ENCODE measurements at regions not wholly inside any gene's neighbourhood (a gene's known extent, or its start where the extent isn't known, plus 50 kb on each side); places are given as distances from the start of the nearest gene placed in this dataset.

- no peaks in the 10 kb centered on the region for H3F3A ChIP-seq (ENCODE audit: insufficient read depth, low read length, poor library complexity, severe bottlenecking)
- H3K9me3 ChIP-seq (ENCODE audit: low read length): no peaks in the 10 kb centered on the region
- H3K4me2 ChIP-seq (ENCODE audit: low read length): no peak overlapping the region
- H3K4me3 ChIP-seq (ENCODE audit: low read length): no peak overlapping the region
- H4K20me1 ChIP-seq (ENCODE audit: insufficient read depth): no peaks in the 10 kb centered on the region
- H2AFZ ChIP-seq (ENCODE audit: low read depth, low read length): no peak overlapping the region
- H3K36me3 ChIP-seq (ENCODE audit: insufficient read depth, low read length): no peaks in the 10 kb centered on the region
- TF ChIP-seq, protein P1, sequence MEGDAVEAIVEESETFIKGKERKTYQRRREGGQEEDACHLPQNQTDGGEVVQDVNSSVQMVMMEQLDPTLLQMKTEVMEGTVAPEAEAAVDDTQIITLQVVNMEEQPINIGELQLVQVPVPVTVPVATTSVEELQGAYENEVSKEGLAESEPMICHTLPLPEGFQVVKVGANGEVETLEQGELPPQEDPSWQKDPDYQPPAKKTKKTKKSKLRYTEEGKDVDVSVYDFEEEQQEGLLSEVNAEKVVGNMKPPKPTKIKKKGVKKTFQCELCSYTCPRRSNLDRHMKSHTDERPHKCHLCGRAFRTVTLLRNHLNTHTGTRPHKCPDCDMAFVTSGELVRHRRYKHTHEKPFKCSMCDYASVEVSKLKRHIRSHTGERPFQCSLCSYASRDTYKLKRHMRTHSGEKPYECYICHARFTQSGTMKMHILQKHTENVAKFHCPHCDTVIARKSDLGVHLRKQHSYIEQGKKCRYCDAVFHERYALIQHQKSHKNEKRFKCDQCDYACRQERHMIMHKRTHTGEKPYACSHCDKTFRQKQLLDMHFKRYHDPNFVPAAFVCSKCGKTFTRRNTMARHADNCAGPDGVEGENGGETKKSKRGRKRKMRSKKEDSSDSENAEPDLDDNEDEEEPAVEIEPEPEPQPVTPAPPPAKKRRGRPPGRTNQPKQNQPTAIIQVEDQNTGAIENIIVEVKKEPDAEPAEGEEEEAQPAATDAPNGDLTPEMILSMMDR (IDR thresholded peaks at IDR 0.05; ENCODE audit: poor library complexity, severe bottlenecking): no peak
- TF ChIP-seq SMC3 (conservative IDR thresholded peaks at IDR 0.05; ENCODE audit: poor library complexity): no peak
- TF ChIP-seq RAD21 (conservative IDR thresholded peaks at IDR 0.05): no peak
- H3K9ac ChIP-seq (ENCODE audit: low read length): no peak overlapping the region
- H3K79me2 ChIP-seq (replicated peaks; ENCODE audit: insufficient read depth, low read length): no peaks in the 10 kb centered on the region
- no peaks in the 10 kb centered on the region for H3K27me3 ChIP-seq (ENCODE audit: insufficient read depth, low read depth, low read length)
- no peaks in the 10 kb centered on the region for H3K9me2 ChIP-seq (ENCODE audit: insufficient read depth, low read length)
- no peak overlapping the region for H3K27ac ChIP-seq (ENCODE audit: low read length)
These were observed 87.4 kb upstream of the FAM20C start for GRCh38 chr7:105002-105401.

DNA sequence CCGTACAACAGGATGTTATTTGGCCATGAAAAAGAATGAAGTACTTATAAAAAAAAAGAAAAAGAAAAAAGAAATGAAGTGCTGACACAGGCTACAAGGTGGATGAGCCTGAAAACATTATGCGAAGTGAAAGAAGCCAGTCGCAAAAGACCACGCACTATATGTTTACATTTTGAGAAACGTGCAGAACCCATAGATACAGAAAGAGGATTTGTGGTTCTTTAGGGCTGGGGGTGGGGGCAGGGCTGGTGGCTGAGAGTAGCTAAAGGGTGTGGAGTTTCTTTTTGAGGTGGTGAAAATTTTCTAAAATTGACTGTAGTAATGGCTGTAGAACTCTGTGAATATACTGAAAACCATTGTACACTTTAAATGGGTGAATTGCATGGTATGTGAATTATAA lies 86.0 kb upstream of the FAM20C start:
- TF ChIP-seq, protein P1 (IDR thresholded peaks at IDR 0.05; ENCODE audit: poor library complexity, severe bottlenecking): no peak
- TF ChIP-seq MXI1 (conservative IDR thresholded peaks at IDR 0.05; ENCODE audit: poor library complexity, severe bottlenecking) (no peak), EZH2 (IDR thresholded peaks at IDR 0.05; ENCODE audit: borderline replicate concordance, insufficient read depth, low read length, poor library complexity, severe bottlenecking) (no peak)
- TF ChIP-seq, protein P2, sequence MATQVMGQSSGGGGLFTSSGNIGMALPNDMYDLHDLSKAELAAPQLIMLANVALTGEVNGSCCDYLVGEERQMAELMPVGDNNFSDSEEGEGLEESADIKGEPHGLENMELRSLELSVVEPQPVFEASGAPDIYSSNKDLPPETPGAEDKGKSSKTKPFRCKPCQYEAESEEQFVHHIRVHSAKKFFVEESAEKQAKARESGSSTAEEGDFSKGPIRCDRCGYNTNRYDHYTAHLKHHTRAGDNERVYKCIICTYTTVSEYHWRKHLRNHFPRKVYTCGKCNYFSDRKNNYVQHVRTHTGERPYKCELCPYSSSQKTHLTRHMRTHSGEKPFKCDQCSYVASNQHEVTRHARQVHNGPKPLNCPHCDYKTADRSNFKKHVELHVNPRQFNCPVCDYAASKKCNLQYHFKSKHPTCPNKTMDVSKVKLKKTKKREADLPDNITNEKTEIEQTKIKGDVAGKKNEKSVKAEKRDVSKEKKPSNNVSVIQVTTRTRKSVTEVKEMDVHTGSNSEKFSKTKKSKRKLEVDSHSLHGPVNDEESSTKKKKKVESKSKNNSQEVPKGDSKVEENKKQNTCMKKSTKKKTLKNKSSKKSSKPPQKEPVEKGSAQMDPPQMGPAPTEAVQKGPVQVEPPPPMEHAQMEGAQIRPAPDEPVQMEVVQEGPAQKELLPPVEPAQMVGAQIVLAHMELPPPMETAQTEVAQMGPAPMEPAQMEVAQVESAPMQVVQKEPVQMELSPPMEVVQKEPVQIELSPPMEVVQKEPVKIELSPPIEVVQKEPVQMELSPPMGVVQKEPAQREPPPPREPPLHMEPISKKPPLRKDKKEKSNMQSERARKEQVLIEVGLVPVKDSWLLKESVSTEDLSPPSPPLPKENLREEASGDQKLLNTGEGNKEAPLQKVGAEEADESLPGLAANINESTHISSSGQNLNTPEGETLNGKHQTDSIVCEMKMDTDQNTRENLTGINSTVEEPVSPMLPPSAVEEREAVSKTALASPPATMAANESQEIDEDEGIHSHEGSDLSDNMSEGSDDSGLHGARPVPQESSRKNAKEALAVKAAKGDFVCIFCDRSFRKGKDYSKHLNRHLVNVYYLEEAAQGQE (IDR thresholded peaks at IDR 0.05; ENCODE audit: borderline replicate concordance): no peak
- Histone ChIP-seq H3K4me2 (ENCODE audit: low read length) (no peak overlapping the region), H4K20me1 (ENCODE audit: insufficient read depth) (no peaks in the 10 kb centered on the region), H3K9me2 (ENCODE audit: insufficient read depth, low read length) (no peaks in the 10 kb centered on the region), H3K79me2 (replicated peaks; ENCODE audit: insufficient read depth, low read length) (no peaks in the 10 kb centered on the region), H3K36me3 (ENCODE audit: insufficient read depth, low read length) (no peaks in the 10 kb centered on the region), H3K4me3 (ENCODE audit: low read length) (no peak overlapping the region), H3K9ac (ENCODE audit: low read length) (no peak overlapping the region), H3K27me3 (ENCODE audit: insufficient read depth, low read depth, low read length) (no peaks in the 10 kb centered on the region), H3K9me3 (ENCODE audit: low read length) (no peaks in the 10 kb centered on the region), H2AFZ (ENCODE audit: low read depth, low read length) (no peak overlapping the region), H3F3A (ENCODE audit: insufficient read depth, low read length, poor library complexity, severe bottlenecking) (no peaks in the 10 kb centered on the region), H3K27ac (ENCODE audit: low read length) (no peak overlapping the region)

Data from neural cell (in vitro differentiated cells).